ENCODE measurements at regions not wholly inside any gene's neighbourhood (a gene's known extent, or its start where the extent isn't known, plus 50 kb on each side); places are given as distances from the start of the nearest gene placed in this dataset.

DNA sequence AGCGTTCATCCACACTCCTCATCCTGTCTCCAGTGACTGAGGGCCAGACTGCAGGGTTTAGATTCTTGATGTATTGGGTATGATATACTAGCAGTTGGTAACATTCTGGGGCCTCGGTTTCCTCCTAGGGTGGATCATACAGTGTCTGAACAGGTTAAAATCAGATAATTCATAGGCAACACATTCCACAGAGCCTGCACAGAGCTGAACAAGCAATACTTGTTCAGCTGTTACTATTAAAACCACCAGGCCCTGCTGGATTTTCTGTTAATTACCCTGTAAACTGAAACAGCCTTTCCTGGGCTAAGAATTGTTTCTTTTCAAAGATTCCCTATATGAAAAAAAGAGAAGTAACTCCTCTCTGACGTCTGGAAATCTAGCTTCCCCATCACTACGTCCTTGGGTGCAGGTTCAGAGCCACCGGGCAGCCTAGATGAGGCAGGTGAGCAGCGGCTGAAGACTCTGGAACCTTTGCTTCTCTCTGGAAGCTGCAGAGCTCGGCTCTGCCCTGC is 1313.5 kb upstream of the WWC1 start:
- no peak for DNase-seq

DNA sequence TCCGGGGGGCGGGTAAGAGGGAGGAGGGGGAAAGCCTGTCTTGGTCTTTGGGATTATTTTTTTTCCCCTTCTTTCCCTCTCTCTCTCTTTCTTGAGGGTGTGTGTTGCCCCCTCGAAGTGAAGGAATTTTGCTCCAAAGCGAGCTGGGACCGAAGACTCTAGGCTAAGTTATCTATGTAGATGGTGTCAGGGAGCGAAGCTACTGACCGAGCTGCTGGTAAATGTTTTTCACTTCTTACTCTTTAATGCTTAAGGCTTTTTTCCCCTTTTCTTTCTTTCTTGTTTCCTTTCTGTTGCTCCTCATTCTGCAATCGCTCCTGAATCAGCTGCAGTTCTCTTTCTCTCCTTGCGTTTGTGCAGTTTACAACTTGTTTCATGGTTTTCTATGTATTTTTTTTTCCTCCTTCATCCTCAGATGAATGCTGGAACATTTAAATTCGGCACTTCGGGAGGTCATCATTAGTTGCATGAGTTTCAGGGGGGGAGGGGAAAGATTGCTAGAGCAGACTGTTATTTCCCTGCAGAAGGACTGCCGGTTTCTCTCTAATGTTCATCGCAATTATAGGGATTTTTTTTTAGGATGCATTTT is 1312.0 kb upstream of the WWC1 start:
- DNase-seq, result no peak

DNA sequence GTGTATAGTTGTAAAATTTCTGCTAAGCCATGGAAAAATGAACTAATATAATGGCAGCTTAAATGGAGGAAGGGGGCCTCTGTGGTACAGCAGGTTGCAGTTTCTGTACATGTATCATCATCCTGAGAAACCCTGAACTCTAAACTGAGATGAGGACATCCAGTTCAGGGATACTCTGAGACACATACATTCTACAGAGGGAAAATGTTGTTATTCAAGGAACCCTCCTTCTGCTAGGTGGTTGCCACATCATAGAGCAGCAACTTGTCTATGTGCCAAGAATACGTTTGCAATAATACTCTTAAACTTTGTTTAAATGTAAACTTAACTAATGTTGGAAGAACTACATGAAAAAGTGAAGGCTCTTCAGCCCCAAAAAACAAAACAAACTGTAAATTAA is 1310.8 kb upstream of the WWC1 start:
- DNase-seq, result no peak

DNA sequence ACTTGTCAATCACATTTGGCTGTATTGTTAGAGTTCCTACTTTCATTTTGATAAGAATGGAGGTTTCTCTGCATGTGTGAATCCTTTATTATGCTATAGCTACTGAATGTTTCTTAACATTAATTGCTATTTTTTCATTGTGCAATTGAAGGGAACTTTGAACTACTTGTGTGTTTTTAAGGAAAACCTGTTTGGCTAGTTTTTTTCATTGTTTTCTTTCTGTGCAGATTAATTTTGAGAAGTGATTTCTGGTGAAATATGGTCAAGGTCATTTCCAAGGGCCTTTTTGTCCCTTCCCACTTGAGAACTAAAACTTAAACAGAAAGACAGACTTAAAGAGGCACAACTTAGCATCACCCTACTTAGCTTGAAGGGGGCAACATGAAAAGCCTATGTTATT is 1309.2 kb upstream of the WWC1 start:
- DNase-seq, result no peak

DNA sequence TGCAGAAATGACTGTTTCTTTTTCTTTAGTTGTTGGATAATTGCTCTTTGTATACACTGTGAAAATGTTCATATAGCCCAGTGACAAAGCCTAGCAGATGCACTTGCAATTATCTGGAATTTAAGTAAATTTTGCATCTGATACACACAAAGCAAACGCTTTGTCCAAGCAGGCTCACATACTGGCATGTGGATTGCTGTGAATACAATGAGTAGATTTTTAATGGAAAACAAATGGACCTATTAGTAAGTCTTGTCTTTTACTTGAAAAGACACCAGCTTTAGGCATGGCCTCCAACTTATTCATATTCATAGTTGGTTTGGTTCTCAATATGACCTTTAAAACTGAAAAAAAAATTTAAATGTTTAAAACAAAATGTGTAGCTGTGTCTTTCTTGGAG is 1299.8 kb upstream of the WWC1 start:
- DNase-seq, result no peak

DNA sequence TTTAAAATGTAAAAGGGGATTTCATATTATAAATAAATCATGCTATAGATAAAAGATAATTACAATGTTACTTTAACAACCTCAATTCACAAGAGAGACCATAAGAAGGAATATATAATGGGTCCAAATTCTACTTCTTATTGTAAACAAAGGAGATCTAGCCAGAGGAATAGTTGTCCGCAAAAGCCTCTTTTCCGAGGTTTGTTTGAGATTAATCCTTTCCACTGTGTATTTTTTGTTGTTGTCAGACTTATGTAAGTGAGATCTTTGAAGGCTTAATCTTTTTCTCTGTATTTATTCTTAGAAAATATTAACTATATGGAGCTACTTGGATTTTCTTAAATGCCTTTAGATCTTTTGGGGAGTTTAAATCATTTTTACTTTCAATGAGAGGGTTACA is 1299.3 kb upstream of the WWC1 start:
- no peak for DNase-seq

DNA sequence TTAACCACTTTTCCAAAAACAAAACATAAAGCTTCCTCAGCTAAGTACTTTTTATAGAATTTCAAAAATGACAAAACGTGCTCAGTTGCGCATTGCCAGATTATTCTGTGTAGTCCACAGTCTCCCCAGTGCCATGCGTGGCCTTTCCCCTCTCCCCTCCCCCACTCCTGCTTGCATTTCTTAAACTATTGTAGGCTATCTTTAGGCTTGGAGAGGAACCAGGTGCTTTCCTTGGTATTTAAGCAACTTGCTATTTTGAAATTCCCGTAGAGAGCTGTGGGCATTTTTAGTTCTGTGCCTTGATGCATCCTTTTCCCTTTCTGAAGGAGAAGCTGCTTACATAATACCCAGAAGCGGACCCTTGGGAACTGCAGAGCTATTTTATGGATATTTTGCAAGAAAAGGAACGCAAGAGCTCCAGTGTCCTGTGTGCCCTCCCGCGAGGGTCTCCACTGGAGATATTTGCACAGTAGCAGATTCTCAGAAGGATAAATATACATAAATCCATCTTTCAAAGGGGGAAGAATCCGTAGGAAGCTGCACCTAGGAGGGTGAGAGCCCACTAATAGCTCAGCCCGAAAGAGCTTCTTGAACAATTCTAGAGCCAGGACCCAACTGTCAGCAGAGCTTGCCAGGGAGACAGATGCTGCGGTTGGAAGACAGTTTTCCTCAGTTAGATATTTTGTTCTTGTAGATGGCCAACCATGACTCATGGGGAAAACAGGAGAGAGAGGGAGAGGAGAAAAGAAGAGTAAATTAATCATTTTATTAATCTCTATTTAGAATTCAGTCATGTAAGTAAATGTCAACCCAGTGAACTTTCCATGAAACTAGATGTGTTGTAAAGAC is 1298.3 kb upstream of the WWC1 start:
- no peak for DNase-seq

DNA sequence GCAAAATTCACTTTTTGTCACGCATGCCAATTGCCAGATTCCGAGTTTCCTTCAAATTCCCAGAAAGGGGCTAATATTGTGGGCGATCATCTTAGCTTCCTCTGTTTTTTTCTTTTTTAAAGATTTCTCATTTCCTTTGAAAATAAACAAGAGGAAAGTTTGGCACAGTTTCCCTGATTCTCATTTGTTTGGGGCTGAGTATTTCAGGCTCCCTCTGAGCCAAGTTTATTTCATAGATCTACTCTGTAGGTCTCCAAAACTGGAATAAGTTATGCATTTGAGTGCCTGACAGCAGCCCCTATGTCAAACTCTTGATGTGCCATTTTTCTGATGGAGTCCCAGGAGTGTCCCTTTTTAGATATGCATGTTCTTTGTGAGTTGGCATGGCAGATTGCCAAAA is 1297.2 kb upstream of the WWC1 start:
- DNase-seq, result no peak

DNA sequence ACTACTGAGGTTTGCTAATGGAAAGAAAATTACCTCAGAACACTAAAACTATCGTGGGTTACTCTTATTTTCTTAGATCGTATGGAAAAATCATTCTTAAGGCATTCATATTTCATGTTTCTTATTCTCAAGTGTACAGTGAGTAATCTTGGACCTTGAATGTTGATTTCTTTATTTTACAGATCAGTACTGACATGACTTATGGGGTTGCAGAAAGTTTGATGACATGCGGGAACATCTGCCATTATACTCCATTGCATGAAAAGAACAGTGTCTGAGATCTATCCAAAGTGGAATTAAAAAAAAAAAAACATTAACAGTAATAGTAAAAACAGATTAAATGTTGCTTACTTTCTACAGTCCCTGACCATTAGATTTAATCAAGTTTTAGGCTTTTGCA is 1290.2 kb upstream of the WWC1 start:
- DNase-seq, result no peak

DNA sequence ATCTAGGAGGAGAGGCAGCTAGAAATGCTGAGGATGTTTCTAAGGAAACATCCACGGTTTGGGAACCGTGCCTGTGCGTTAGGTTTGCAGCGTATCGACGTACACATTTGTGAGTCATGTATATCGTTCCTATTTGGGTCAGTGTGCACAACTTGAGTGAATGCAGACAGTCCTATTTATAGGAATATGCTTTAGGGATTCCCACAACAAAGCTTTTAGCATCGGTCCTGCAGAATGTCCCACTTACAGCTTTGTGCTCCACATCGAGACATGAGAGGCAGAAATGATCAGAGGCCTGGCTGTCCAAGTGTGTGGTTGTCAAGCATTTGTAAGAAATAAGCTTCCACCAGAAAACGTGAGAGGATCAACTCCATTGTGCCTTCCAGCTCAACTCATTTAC is 1282.7 kb upstream of the WWC1 start:
- no peak for DNase-seq

DNA sequence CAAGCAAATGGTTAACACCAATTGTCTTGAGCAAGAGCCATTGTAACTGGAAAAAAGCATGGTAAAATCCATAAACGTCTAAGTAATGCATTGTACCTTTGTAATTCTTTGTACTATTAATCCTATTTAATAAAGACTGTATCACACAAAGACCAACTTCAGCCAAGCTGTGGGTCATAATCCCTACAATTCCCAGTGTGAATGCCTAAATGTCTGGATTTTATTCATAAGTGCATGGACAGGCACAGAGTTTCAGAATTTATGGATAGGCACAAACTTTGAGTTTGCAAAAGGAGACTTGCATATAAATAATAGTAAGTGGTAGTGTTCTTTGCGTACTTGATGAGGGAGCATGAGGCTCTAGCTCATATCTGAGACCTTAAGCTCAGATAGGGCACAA is 1280.2 kb upstream of the WWC1 start:
- no peak for DNase-seq

DNA sequence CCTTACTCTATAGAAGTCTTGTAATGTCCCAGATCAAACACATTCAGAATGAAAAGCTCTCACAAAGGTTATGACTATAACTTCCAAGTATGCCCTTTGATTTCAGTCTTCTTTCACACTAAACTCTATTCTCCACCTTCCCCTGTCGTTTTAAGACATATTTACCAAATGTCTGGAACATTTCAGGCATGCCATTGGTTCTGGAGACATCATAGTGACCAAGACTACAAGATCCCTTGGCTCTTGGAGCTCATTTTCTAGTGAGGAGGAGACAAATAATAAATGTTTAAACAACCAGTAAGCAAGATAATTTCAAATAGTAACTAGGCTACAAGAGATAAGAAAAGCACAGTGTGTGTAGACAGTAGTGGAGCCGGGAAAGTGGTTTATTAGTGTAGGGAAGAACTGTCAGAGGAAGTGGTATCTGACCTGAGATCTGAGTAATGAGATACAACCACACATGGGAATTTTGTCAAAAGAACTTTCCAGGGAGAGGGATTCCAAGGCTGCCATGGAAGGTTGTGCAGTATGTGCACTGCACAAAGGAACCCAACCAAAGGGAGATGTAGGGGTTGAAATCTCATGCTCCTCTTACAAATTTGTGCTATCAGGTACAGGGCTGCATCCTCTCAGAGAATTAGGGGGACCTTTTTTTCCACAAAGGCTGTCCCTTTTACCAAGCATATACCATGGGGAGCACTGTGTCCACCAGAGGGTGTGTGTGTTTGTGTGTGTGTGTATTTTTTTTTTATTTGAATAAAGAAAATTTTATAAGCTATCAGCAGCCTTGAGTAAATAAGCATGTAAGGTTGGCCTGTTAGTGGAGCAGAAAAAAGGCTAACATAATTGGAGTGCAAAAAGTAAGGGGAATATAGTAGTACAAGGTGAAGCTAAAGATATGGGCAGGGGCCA is 1279.1 kb upstream of the WWC1 start:
- DNase-seq, result no peak

DNA sequence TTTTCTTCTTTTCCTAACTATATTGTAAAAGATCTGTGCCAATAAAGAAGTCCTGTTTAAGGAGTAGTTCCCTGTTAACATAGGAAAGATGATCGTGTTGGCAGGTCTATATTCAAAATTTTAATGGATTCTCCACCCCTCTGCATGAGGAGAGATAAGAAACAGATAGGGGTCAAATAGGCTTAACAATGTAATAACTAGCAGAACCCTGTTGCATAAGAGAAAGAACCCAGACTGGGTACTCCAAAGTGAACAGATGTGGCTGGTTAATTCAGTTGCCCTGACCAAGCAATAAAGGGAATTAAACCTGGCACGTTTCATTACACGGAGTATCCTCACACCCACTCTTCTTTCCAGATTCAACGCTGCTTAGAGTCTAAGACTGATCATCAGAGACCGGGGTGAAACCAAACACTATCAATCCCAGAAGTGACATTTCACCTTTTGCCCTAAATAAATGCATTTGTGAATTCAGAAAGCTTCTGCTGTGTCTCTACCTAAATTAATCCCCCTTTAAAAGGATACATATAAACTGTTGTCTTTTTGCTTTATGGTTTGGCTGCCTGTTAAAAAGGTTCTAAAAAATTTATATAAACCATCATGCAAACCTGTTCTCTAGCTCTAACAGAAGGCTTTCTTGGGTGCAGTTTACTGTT is 1276.9 kb upstream of the WWC1 start:
- DNase-seq, result no peak

DNA sequence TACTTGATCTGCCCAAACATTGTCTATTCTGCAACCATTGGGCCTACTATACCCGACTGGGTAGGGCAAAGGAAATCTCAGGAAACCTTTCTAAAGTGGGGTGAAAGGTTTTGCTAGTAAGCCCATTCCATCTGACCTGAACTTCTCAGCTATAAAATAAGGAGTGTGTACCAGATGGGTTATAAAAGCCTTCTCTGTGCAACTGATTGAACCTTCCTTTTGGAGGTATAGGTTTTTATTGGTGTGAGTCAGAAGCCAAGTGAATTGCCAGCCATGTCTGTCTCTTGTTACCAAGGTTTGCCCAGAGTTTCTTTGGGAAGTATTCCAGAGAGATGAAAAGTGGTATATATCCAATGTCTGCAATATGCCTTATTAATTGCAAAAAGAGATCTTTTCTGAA is 1271.0 kb upstream of the WWC1 start:
- no peak for DNase-seq

DNA sequence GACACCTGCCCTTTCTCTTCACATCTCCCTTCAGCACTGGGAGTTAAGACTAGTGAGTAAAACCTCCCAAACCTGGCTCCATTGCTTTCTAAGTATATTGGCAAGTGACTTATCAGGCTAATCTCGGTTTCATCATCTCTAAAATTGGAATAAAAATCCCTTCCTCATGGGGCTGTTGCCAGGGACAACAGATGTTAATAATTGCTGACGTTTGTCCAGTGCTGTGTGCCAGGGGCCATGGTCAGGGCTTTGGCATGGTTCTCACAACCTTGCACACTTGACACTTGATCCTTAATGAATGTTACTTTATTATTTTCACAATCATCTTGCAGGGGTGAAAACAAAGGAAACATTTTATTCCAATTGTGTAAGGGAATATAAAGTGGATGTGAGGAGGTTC is 1262.0 kb upstream of the WWC1 start:
- no peak for DNase-seq

DNA sequence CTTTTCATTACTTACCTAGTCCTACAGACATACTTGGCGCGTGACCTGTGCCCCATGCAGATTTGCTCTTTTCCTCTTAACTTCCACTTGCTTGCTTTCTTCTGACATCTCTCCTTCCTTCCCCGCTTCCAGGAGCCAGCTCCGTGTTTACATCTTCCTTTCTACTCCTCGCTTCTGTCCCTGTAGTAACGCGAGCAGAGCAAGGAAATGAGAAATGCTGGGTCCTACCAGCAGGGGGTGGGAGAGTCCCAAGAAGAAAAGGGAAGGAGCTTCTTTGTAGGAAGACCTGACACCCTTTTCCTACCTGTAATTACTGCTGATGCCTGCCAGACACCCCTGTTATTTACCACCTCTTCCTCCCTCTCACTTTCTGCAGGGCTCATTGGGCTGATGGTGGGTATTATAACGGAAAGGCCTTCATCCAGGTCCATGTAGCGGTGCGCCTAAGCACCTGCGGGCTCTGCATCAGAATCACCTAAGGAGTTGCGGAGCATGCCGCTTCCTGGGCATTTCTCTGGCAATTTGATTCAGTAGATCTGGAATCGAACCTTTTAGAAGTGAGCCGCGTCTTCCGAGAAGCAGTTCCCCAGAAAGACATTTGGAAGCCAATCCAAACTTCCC is 1260.8 kb upstream of the WWC1 start:
- DNase-seq, result no peak

DNA sequence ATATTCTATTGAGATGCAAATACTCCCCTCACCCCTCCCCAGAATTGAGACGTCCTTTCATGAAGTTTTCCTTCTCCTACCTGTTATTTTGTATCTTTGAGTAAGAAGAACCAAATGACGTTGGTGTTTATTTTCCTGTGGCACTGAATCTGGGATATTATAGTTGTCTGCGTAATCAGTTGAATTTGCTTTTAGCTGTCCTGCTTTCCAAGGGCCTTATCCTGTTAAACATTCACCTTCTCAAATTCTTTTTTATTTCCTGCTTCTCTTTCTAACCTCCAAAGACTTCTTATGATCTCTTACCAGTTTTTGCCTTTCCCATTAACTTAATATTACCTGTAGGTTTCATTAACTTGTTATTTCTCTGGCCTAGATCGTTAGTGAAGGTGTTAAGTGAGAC is 1254.9 kb upstream of the WWC1 start:
- no peak for DNase-seq

DNA sequence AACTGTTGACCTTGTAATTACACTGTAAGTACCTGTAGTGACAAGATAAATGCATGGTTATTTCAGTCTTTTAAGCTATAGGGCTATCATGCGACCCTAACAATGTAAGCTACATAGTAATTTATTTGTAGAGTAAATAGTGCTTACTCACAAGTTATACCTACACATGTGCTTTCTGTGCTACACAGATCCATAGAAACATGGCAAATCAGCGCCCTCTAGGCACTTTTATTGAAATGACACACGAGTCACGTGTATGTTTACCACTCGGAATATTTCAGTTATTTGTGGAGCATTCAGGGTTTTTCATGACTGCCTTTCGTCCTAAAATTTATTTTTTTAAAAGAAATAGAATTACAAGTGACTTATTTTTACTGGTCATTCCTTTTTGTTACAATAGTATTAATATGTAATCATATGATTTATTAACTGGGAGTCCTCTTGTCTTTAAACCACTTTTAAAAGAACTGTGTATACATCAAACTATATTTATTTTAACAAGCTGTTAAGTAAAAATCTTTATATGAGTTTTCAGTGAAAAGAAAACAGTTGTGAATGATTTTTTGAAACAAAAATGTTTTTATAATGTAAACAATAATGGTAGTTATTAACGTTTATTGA is 1242.3 kb upstream of the WWC1 start:
- no peak for DNase-seq

DNA sequence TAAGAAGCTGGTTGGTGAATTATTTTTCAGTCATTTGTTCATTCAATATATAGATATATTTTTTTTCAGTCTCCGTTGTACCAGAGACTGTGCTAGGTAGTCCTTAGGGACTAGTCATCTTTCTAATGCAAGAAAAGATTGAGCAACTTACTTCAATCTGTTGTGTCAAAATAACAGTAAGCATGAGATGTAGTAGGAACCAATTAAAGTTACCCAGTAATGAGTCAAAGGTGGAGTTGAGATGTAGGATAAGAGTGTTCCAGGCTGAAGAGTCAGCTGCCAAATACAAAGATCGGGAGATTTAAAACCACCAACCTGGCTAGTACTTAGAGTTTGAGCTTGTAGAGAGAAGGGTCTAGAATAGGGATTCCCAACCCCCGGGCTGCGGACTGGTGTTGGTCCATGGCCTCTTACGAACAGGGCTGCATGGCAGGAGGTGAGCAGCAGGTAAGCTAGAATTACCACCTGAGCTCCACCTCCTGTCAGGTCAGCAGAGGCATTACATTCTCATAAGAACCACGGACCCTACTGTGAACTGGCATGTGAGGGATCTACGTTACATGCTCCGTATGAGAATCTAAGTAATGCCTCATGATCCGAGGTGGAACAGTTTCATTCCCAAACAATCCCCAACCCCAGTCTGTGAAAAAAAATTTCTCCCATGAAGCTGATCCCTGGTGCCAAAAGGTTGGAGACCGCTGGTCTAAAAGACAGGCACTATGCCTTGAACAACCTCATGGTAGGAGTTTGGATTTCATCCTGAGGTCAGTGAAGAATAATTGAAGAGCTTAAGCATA is 1241.5 kb upstream of the WWC1 start:
- no peak for DNase-seq

DNA sequence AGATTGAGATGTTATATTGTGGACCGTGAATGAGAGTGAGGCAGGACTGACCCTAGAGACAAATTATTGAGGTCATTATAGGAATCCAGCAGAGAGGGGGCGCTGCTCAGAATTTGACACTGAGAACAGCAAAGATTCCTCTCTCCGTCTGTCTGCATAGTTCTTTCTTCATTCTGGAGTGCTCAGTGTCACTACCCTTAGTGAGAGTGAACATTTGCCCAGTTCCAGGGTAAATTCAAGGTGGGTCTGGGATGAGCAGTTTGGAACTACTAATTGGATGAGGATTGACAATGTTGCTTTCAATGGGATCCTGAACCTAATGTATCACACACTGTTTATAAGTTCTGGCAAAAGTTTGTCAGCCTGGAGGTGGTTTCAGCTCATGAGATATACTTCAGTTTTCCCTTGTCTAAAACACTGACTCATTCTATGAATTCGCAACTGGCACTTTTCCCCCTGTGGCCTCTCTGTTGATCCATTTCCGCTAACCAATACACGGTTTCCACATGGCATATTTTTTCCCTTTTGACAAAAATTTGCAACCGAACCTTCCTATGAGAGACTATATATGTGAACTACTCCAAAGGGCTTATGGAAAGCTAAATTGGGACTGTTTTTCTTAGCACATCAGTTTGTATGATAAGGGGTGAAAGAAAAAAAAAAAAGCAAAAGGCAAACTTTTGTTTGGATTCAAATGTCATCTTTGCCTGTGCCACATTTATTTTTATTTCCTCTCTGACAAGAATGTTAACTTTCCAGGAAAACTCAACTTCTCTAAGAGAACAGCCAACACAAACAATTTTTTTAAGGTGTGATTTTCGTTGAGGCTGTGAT is 1240.7 kb upstream of the WWC1 start:
- no peak for DNase-seq

All from activated gamma-delta T cell treated with Interleukin-2 at 50 U/mL for 16 hours (primary cell).